B cell (primary cell): ENCODE measurements at regions not wholly inside any gene's neighbourhood (a gene's known extent, or its start where the extent isn't known, plus 50 kb on each side); places are given as distances from the start of the nearest gene placed in this dataset.

Experiments
- ATAC-seq: fragments of 200-7000 bp; cut with Tn5 transposase; one replicate; pipeline ENCODE4 v1.10.0; 2021; ENCODE audit warnings: low read depth, mild to moderate bottlenecking, moderate number of reproducible peaks, moderate library complexity
- CTCF ChIA-PET: fragments of 350-600 bp; sonication (Branson Sonifier 250); formaldehyde crosslinking; loops from one replicate; lab custom pipeline; 2021; ENCODE audit warnings: antibody characterized with exemption, inconsistent platforms; lab: Charles Lee
- POLR2A ChIA-PET: fragments of 350-600 bp; sonication (Branson Sonifier 250); formaldehyde crosslinking; loops from one replicate; lab custom pipeline; 2021; ENCODE audit warnings: antibody characterized with exemption; lab: Charles Lee
- DNase-seq: peaks from one replicate; pipeline ENCODE4 v3.0.0; 2013
- H2AFZ ChIP-seq: 2 replicates; pipeline ENCODE4 v1.6.1; 2012; ENCODE audit warnings: mild to moderate bottlenecking, low read depth, low read length; ENCODE audit not compliant: insufficient read depth, poor library complexity, severe bottlenecking
- H3K27ac ChIP-seq, 2 donors: 1 replicate in 1 of 2; 2 replicates in 1 of 2; pipeline ENCODE4 v1.5.1; 2012 to 2013; ENCODE audit warnings: low read length in 2 of 2, mild to moderate bottlenecking in 2 of 2, moderate library complexity in 1 of 2
- H3K27me3 ChIP-seq, 4 experiments: fragments of 200-600 bp in 1 of 4; sonication (generic) in 1 of 4; replicated peaks in 1 of 4; 1 replicate in 2 of 4; 2 replicates in 2 of 4; pipeline versions ENCODE4 v1.6.1 to v1.7.0; 2013 to 2016; ENCODE audit warnings: low read length in 3 of 4, mild to moderate bottlenecking in 2 of 4, mixed read lengths in 1 of 4, moderate library complexity in 1 of 4; ENCODE audit not compliant: insufficient read depth in 4 of 4, control insufficient read depth in 3 of 4; ENCODE audit errors: control extremely low read depth in 1 of 4
- H3K36me3 ChIP-seq, 2 experiments: replicated peaks in 1 of 2; 1 replicate in 1 of 2; 2 replicates in 1 of 2; pipeline versions ENCODE4 v1.6.1 to v1.7.1; 2013; ENCODE audit warnings: low read length in 1 of 2; ENCODE audit not compliant: insufficient read depth in 2 of 2, control insufficient read depth in 1 of 2; ENCODE audit errors: control extremely low read depth in 1 of 2, extremely low read depth in 1 of 2
- H3K4me1 ChIP-seq, 2 donors: fragments of 200-600 bp in 1 of 2; sonication (generic) in 1 of 2; 1 replicate in 1 of 2; 2 replicates in 1 of 2; pipeline versions ENCODE4 v1.5.1 to v1.6.1; 2013 to 2017; ENCODE audit warnings: low read length in 2 of 2; ENCODE audit not compliant: control insufficient read depth in 2 of 2, insufficient read depth in 2 of 2
- H3K4me2 ChIP-seq: replicated peaks from 2 replicates; pipeline ENCODE3; 2012; ENCODE audit warnings: mild to moderate bottlenecking, low read depth, low read length; ENCODE audit not compliant: poor library complexity, severe bottlenecking
- H3K4me3 ChIP-seq, 5 experiments: fragments of 200-600 bp in 1 of 5; sonication (generic) in 1 of 5; 1 replicate in 3 of 5; 2 replicates in 2 of 5; pipeline versions ENCODE4 v1.5.1 to v1.7.0; 2011 to 2016; ENCODE audit warnings: low read length in 4 of 5, mild to moderate bottlenecking in 4 of 5, low read depth in 2 of 5, control low read depth in 1 of 5, moderate library complexity in 1 of 5; ENCODE audit not compliant: insufficient read depth in 1 of 5; ENCODE audit errors: control extremely low read depth in 1 of 5, extremely low read depth in 1 of 5
- H3K79me2 ChIP-seq: fragments of 200-600 bp; sonication (generic); one replicate; pipeline ENCODE4 v1.6.0; 2016; ENCODE audit warnings: low read length; ENCODE audit not compliant: control insufficient read depth, insufficient read depth
- H3K9ac ChIP-seq: fragments of 200-600 bp; sonication (generic); 2 replicates; pipeline ENCODE4 v1.6.1; 2017; ENCODE audit warnings: mild to moderate bottlenecking, low read length, moderate library complexity
- H3K9me3 ChIP-seq, 3 donors: one replicate each; pipeline versions ENCODE4 v1.6.1 to v1.7.1; 2013; ENCODE audit warnings: low read length in 2 of 3; ENCODE audit not compliant: control insufficient read depth in 2 of 3, insufficient read depth in 1 of 3; ENCODE audit errors: control extremely low read depth in 1 of 3
- H4K20me1 ChIP-seq: 2 replicates; pipeline ENCODE4 v1.6.0; 2012; ENCODE audit warnings: mild to moderate bottlenecking, low read length; ENCODE audit not compliant: insufficient read depth, control insufficient read depth, poor library complexity, severe bottlenecking
- H3K27ac Mint-ChIP-seq: one replicate; pipeline ENCODE4 v1.8.0; 2021; ENCODE audit warnings: mixed read lengths
- H3K27me3 Mint-ChIP-seq: one replicate; pipeline ENCODE4 v1.8.0; 2021; ENCODE audit warnings: mixed read lengths
- H3K4me1 Mint-ChIP-seq: one replicate; pipeline ENCODE4 v1.8.0; 2021; ENCODE audit warnings: mixed read lengths
- H3K4me3 Mint-ChIP-seq: one replicate; pipeline ENCODE4 v1.8.0; 2021; ENCODE audit warnings: mixed read lengths
- H3K9me3 Mint-ChIP-seq: one replicate; pipeline ENCODE4 v1.8.0; 2022; ENCODE audit warnings: mixed read lengths; ENCODE audit not compliant: insufficient read depth
- CTCF ChIP-seq: fragments of 200-600 bp; IDR thresholded peaks from one replicate; pipeline ENCODE4 v1.8.0; 2022; ENCODE audit warnings: antibody characterized with exemption, mild to moderate bottlenecking
- EZH2 ChIP-seq: IDR thresholded peaks from 2 replicates; pipeline ENCODE4 v1.6.1; 2012; ENCODE audit warnings: borderline replicate concordance, low read depth, mild to moderate bottlenecking, moderate library complexity, low read length; ENCODE audit not compliant: insufficient read depth, poor library complexity, severe bottlenecking
- WGBS: methylation state at CpG from one replicate; pipeline ENCODE4 v1.1.5; 2013; ENCODE audit warnings: missing lambda C conversion rate; ENCODE audit not compliant: insufficient coverage; 5-methylcytosine and 5-hydroxymethylcytosine counted together
- intact Hi-C: fragments of 100-400 bp; cut with micrococcal nuclease; formaldehyde crosslinking; loops from one replicate; pipeline ENCODE4 v1.10.0; 2022

- H3K9me3 Mint-ChIP-seq, result peaks cover 10% of the 10 kb centered on the region
- H3K4me2 ChIP-seq, result no peak overlapping the region
- peaks cover 25% of the 10 kb centered on the region for H3K27me3 Mint-ChIP-seq
- H3K4me1 ChIP-seq, result no peaks in the 10 kb centered on the region
- H3K79me2 ChIP-seq, result no peaks in the 10 kb centered on the region
- intact Hi-C loops, result no loop called here
- no peak overlapping the region for H3K4me3 ChIP-seq
- H3K9me3 ChIP-seq, result peaks cover 0 to 17% (median 9%) of the 10 kb centered on the region in 3 donors
- CTCF ChIA-PET, result no interaction called here
- H3K27me3 ChIP-seq, result peaks cover 0 to 13% (median 0%) of the 10 kb centered on the region in 4 experiments
- no peak overlapping the region for H3K27ac ChIP-seq
- H3K36me3 ChIP-seq, result no peaks in the 10 kb centered on the region
- H3K9ac ChIP-seq, result no peak overlapping the region
- H3K27ac Mint-ChIP-seq, result no peak overlapping the region
- ATAC-seq, result no peak
- H4K20me1 ChIP-seq, result no peaks in the 10 kb centered on the region
- no peaks in the 10 kb centered on the region for H3K4me1 Mint-ChIP-seq
- POLR2A ChIA-PET, result no interaction called here
- no peak overlapping the region for H3K4me3 Mint-ChIP-seq
- TF ChIP-seq CTCF (no peak), EZH2 (no peak)
- WGBS, result 75% methylated on average over 3 of the region's 3 CpGs
- no peak overlapping the region for H2AFZ ChIP-seq
- no peak for DNase-seq
Measured at GRCh38 chr20:48153523-48153922, 368.2 kb upstream of the SULF2 start.

DNA sequence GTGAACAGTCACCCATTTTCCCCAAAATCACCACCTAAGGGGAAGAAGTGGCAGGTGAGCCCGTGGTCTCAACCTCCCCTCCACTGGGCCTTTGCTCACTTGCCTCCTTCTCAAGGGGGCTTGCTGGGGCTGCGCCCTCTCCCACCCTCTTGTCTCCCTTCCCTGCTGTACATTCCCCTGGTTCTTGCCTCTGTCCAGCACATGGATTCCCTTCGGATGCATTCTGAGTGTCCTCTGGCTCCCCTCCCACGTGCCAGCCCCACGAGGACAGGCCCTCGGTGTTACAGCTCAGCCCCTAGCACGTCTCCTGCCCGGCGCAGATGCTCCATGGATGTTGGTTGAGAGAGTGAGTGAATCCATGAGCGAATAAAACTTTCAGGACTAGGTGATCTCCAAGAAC, 367.8 kb upstream of the SULF2 start:
- no peak overlapping the region for H3K27ac Mint-ChIP-seq

More for the DNA sequence above, 367.8 kb upstream of the SULF2 start:
- intact Hi-C loops, result no loop called here
- 79% methylated on average over 10 of the region's 10 CpGs for WGBS
- Histone ChIP-seq H3K27ac (no peak overlapping the region), H3K4me3 (no peak overlapping the region), H3K9ac (no peak overlapping the region), H4K20me1 (no peaks in the 10 kb centered on the region), H3K27me3 (peaks cover 0 to 13% (median 0%) of the 10 kb centered on the region in 4 experiments), H3K4me1 (no peaks in the 10 kb centered on the region), H3K4me2 (no peak overlapping the region), H3K36me3 (no peaks in the 10 kb centered on the region), H3K79me2 (no peaks in the 10 kb centered on the region), H3K9me3 (peaks cover 0 to 17% (median 9%) of the 10 kb centered on the region in 3 donors), H2AFZ (no peak overlapping the region)
- peaks cover 23% of the 10 kb centered on the region for H3K27me3 Mint-ChIP-seq
- CTCF ChIA-PET, result no interaction called here
- no peak for TF ChIP-seq CTCF
- no peak for TF ChIP-seq EZH2
- ATAC-seq, result no peak
- no peak overlapping the region for H3K4me3 Mint-ChIP-seq
- DNase-seq, result no peak
- no peaks in the 10 kb centered on the region for H3K4me1 Mint-ChIP-seq
- POLR2A ChIA-PET, result no interaction called here
- H3K9me3 Mint-ChIP-seq, result peaks cover 10% of the 10 kb centered on the region
